ENCODE measurements at regions not wholly inside any gene's neighbourhood (a gene's known extent, or its start where the extent isn't known, plus 50 kb on each side); places are given as distances from the start of the nearest gene placed in this dataset.

GRCh38 chr1:60891281-60891680 is 191.1 kb upstream of the NFIA start:
- no peak for TF ChIP-seq CTCF (IDR thresholded peaks at IDR 0.05)
- no peak for TF ChIP-seq POLR2A (IDR thresholded peaks at IDR 0.05)

Data from lower leg skin (tissue), 3 donors.